Left ventricle myocardium inferior (tissue), 1 donor: ENCODE measurements at regions not wholly inside any gene's neighbourhood (a gene's known extent, or its start where the extent isn't known, plus 50 kb on each side); places are given as distances from the start of the nearest gene placed in this dataset.

Experiments used
- DNase-seq: peaks from one replicate; pipeline ENCODE4 v3.0.0-alpha.2; 2020
- H3K27ac ChIP-seq: fragments of 200-600 bp; replicated peaks from 2 replicates; pipeline ENCODE4 v1.8.0; 2021
- H3K27me3 ChIP-seq: fragments of 200-600 bp; 2 replicates; pipeline ENCODE4 v1.8.0; 2021; ENCODE audit warnings: low read depth
- H3K36me3 ChIP-seq: fragments of 200-600 bp; 2 replicates; pipeline ENCODE4 v1.8.0; 2021
- H3K4me1 ChIP-seq: fragments of 200-600 bp; 2 replicates; pipeline ENCODE4 v1.8.0; 2021
- H3K4me3 ChIP-seq: fragments of 200-600 bp; 2 replicates; pipeline ENCODE4 v1.8.0; 2021; ENCODE audit warnings: mild to moderate bottlenecking, moderate library complexity
- H3K9me3 ChIP-seq: fragments of 200-600 bp; replicated peaks from 2 replicates; pipeline ENCODE4 v1.8.0; 2021
- intact Hi-C: fragments of 100-400 bp; cut with micrococcal nuclease; formaldehyde crosslinking; loops from one replicate; pipeline ENCODE4 v1.11.0; 2022
- TF ChIP-seq, protein P1 (sequence below): fragments of 200-600 bp; IDR thresholded peaks from 2 replicates; pipeline ENCODE4 v1.8.0; 2021; ENCODE audit warnings: antibody characterized with exemption, mild to moderate bottlenecking, borderline replicate concordance
- donor health status: DM: no; HTN: yes; CAD: no; lungs with severe emphysema.

DNA sequence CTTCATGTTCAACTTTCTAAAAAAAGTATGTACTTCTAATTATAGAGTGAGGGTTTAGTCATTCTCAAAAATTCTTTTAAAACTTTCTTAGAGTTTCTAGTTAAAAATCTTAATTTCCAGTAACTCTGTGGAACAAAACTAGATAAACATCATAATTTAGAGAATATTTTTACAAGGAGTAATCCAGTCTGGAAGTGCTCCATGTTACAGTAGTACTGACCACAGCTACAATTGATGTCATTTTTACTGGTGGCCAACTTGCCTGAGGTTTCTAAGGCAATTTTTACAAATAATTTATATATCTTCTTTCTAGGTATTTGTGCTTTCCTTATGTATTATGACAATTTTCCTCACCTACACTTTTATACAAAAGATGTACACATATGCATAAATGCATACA lies 490.4 kb downstream of the CENPC start:
- no peaks in the 10 kb centered on the region for H3K36me3 ChIP-seq
- DNase-seq = no peak
- H3K27ac ChIP-seq = no peak overlapping the region
- intact Hi-C loops = no loop called here
- no peak overlapping the region for H3K4me3 ChIP-seq
- no peaks in the 10 kb centered on the region for H3K27me3 ChIP-seq
- TF ChIP-seq, protein P1, sequence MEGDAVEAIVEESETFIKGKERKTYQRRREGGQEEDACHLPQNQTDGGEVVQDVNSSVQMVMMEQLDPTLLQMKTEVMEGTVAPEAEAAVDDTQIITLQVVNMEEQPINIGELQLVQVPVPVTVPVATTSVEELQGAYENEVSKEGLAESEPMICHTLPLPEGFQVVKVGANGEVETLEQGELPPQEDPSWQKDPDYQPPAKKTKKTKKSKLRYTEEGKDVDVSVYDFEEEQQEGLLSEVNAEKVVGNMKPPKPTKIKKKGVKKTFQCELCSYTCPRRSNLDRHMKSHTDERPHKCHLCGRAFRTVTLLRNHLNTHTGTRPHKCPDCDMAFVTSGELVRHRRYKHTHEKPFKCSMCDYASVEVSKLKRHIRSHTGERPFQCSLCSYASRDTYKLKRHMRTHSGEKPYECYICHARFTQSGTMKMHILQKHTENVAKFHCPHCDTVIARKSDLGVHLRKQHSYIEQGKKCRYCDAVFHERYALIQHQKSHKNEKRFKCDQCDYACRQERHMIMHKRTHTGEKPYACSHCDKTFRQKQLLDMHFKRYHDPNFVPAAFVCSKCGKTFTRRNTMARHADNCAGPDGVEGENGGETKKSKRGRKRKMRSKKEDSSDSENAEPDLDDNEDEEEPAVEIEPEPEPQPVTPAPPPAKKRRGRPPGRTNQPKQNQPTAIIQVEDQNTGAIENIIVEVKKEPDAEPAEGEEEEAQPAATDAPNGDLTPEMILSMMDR = no peak
- H3K9me3 ChIP-seq = no peaks in the 10 kb centered on the region
- no peaks in the 10 kb centered on the region for H3K4me1 ChIP-seq

DNA sequence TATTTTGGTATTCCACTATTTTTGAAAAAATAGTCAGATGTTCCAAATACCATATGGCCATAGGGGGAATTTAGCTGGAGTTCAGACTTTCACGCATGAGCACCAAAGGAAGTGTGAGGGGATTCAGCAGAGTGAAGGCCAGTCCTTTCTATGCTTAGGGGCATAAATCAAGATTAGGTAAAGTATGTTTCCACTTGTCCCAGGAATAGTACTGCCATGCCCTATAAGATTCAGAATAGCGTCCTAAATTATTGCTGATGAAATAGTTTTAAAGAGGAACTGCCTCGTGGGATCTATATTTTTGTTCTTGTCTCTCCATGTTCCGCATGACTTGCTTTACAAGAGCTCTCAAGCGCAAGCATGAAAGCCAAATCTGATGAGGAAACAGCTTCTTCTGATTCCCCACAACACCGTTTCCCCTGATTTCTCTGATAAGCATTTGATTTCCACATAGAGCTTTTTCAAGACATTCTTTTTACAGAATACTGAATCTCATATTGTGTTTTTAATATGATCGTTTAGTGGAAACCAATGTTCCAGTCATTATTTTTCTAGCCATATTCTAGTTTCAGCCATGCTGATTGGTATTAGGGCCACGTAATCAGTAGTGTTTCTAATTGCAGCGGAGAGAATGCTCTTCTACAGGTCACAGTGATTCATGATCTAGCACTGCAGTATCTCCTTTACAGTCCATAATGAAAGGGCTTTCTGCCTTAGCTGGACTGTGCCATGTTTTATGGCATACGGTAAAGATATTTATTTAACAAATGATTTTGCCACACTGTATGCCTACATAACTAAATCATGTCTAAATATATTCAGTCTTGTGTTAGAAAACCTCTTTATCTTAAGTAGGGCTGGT lies 492.3 kb downstream of the CENPC start:
- DNase-seq = no peak
- TF ChIP-seq, protein P1 = no peak
- intact Hi-C loops = no loop called here
- H3K27ac ChIP-seq = no peak overlapping the region
- no peaks in the 10 kb centered on the region for H3K27me3 ChIP-seq
- no peaks in the 10 kb centered on the region for H3K4me1 ChIP-seq
- H3K4me3 ChIP-seq = no peak overlapping the region
- H3K36me3 ChIP-seq = no peaks in the 10 kb centered on the region
- H3K9me3 ChIP-seq = no peaks in the 10 kb centered on the region

DNA sequence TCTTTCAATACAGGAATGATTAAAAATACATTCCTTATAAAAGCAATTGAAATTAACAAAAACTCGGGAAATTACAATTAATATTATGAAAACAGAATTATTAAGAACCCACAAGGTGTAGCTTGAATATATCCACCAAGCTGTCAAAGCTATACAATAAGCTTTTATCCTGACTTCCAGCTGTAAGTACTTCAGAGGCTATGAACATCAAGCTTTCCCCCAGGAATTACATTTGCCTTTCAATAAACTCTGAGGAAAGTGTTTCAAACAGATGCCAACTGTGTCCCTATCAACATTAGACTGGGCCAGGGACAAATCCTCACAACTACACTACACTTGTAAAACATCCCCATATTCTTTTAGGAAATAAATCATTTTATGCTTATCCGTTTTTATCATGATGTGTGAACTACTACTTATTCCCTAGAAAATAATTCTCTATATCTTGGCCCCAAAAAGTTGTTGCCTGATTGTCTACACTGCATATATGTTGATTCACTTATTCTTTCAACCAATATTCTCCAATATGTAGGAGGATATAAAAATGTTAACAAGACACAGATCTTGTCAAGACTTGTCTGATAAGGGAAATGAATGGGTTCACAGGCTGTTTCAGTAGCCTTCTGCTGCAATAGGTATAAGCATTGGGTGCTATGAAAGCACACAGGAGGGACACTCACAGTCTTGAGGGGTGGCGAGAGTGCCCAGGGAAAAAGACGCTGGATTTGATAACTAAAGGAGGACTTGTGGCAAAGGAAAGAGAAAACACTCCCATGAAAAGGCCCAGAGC lies 494.1 kb downstream of the CENPC start:
- intact Hi-C loops = no loop called here
- H3K27me3 ChIP-seq = no peaks in the 10 kb centered on the region
- no peak for DNase-seq
- H3K36me3 ChIP-seq = no peaks in the 10 kb centered on the region
- no peak overlapping the region for H3K27ac ChIP-seq
- H3K9me3 ChIP-seq = no peaks in the 10 kb centered on the region
- TF ChIP-seq, protein P1 = no peak
- no peaks in the 10 kb centered on the region for H3K4me1 ChIP-seq
- no peak overlapping the region for H3K4me3 ChIP-seq

DNA sequence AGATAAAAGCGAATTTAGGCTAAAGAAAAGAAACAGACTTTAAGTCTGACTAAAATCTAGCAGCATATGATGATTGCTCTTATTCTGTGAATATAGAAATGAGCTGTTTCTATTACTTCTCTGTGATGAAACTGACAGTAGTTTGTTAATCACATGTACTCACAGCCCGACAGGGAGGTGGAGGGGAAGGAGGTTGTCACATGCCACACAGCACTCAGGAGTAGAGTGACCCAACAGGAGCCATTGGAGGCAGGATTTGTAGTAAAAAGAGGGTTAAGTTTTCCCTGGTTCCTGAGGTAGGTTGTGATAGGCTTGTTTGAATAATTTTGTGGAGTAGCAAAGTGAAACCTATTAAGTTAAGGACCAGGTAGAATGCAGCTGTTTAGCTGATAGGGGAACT lies 495.9 kb downstream of the CENPC start:
- Histone ChIP-seq H3K4me3 (no peak overlapping the region), H3K27me3 (no peaks in the 10 kb centered on the region), H3K4me1 (no peaks in the 10 kb centered on the region), H3K27ac (no peak overlapping the region), H3K9me3 (no peaks in the 10 kb centered on the region), H3K36me3 (no peaks in the 10 kb centered on the region)
- no peak for DNase-seq
- intact Hi-C loops = no loop called here
- TF ChIP-seq, protein P1 = no peak

- Histone ChIP-seq H3K4me3 (no peak overlapping the region), H3K27me3 (no peaks in the 10 kb centered on the region), H3K36me3 (no peaks in the 10 kb centered on the region), H3K27ac (no peak overlapping the region), H3K9me3 (no peaks in the 10 kb centered on the region), H3K4me1 (no peaks in the 10 kb centered on the region)
- TF ChIP-seq, protein P1 = no peak
- intact Hi-C loops = no loop called here
- DNase-seq = no peak
Measured at GRCh38 chr4:67048530-67048929, 496.8 kb downstream of the CENPC start.
